DND-41 (cell line): ENCODE measurements at regions not wholly inside any gene's neighbourhood (a gene's known extent, or its start where the extent isn't known, plus 50 kb on each side); places are given as distances from the start of the nearest gene placed in this dataset.

Experiments used
- ATAC-seq: fragments of 200-7000 bp; cut with Tn5 transposase; 3 replicates; pipeline ENCODE4 v1.9.1; 2021; ENCODE audit warnings: low read depth; ENCODE audit not compliant: insufficient read depth
- DNase-seq: peaks from one replicate; pipeline ENCODE4 v3.0.0-alpha.2; 2020
- H2AFZ ChIP-seq: 2 replicates; pipeline ENCODE4 v1.6.0; 2012; ENCODE audit warnings: low read depth, low read length
- H3K27ac ChIP-seq: 2 replicates; pipeline ENCODE4 v1.5.1; 2012; ENCODE audit warnings: low read length, inconsistent platforms
- H3K27me3 ChIP-seq: fragments of 200-600 bp; sonication (generic); 2 replicates; pipeline ENCODE4 v1.6.0; 2012; ENCODE audit warnings: low read length, mild to moderate bottlenecking, inconsistent platforms; ENCODE audit not compliant: insufficient read depth, poor library complexity
- H3K36me3 ChIP-seq: 2 replicates; pipeline ENCODE4 v1.5.1; 2012; ENCODE audit warnings: low read length, inconsistent platforms; ENCODE audit not compliant: insufficient read depth
- H3K4me1 ChIP-seq: 2 replicates; pipeline ENCODE4 v1.5.1; 2012; ENCODE audit warnings: mild to moderate bottlenecking, low read length; ENCODE audit not compliant: insufficient read depth
- H3K4me2 ChIP-seq: 2 replicates; pipeline ENCODE4 v1.6.0; 2012; ENCODE audit warnings: mild to moderate bottlenecking, moderate library complexity, low read length, inconsistent platforms; ENCODE audit not compliant: insufficient read depth
- H3K4me3 ChIP-seq, 2 experiments: fragments of 200-600 bp in 1 of 2; shearing (Covaris generic) in 1 of 2; 2 replicates each; pipeline ENCODE4 v1.5.1; 2012 to 2016; ENCODE audit warnings: inconsistent platforms in 2 of 2, low read length in 2 of 2, mild to moderate bottlenecking in 2 of 2, low read depth in 1 of 2, moderate library complexity in 1 of 2
- H3K79me2 ChIP-seq: 2 replicates; pipeline ENCODE4 v1.6.0; 2012; ENCODE audit warnings: low read length, inconsistent platforms; ENCODE audit not compliant: insufficient read depth
- H3K9ac ChIP-seq: 2 replicates; pipeline ENCODE4 v1.6.0; 2012; ENCODE audit warnings: low read depth, mild to moderate bottlenecking, inconsistent platforms, low read length, moderate library complexity
- H3K9me3 ChIP-seq: 2 replicates; pipeline ENCODE4 v1.5.1; 2012; ENCODE audit warnings: low read length, moderate library complexity, mild to moderate bottlenecking, inconsistent platforms; ENCODE audit not compliant: insufficient read depth, severe bottlenecking
- H4K20me1 ChIP-seq: 2 replicates; pipeline ENCODE4 v1.6.0; 2012; ENCODE audit warnings: low read length; ENCODE audit not compliant: insufficient read depth
- CTCF ChIP-seq: IDR thresholded peaks from 2 replicates; pipeline ENCODE4 v1.5.1; 2012; ENCODE audit warnings: borderline replicate concordance, low read length, moderate library complexity, mild to moderate bottlenecking; ENCODE audit not compliant: poor library complexity, severe bottlenecking; ENCODE audit errors: extremely low read depth
- EZH2 ChIP-seq: IDR thresholded peaks from 3 replicates; pipeline ENCODE4 v1.6.1; 2012; ENCODE audit warnings: borderline replicate concordance, low read depth, mild to moderate bottlenecking, moderate library complexity, low read length, inconsistent platforms; ENCODE audit not compliant: severe bottlenecking

DNA sequence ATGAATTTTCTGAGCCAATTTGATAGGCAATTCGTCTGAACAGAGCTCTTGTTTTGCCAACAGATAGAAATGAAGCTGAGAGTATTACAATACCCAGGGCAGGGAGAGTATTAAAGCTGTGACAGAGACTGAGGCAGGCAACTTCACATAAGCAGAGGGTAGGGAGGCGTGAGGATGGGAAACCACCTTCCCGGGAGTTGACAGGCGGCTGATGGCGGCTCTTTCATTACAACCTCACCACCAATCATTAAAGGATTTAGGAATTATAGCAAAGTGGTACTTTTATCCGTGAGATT is 73.3 kb downstream of the CD83 start:
- no peak overlapping the region for H3K4me2 ChIP-seq
- no peak overlapping the region for H3K9ac ChIP-seq
- no peaks in the 10 kb centered on the region for H3K4me1 ChIP-seq
- no peak overlapping the region for H3K4me3 ChIP-seq
- no peaks in the 10 kb centered on the region for H3K36me3 ChIP-seq
- H3K27me3 ChIP-seq: no peaks in the 10 kb centered on the region
- no peaks in the 10 kb centered on the region for H3K9me3 ChIP-seq
- H4K20me1 ChIP-seq: no peaks in the 10 kb centered on the region
- no peaks in the 10 kb centered on the region for H3K79me2 ChIP-seq
- H3K27ac ChIP-seq: no peak overlapping the region
- ATAC-seq (no peak), DNase-seq (no peak)
- no peak for TF ChIP-seq CTCF
- no peak for TF ChIP-seq EZH2
- H2AFZ ChIP-seq: no peak overlapping the region

- H3K36me3 ChIP-seq: no peaks in the 10 kb centered on the region
- H3K4me2 ChIP-seq: no peak overlapping the region
- TF ChIP-seq EZH2 (no peak), CTCF (no peak)
- H3K9me3 ChIP-seq: no peaks in the 10 kb centered on the region
- H3K4me3 ChIP-seq: no peak overlapping the region
- no peak overlapping the region for H3K27ac ChIP-seq
- H3K27me3 ChIP-seq: no peaks in the 10 kb centered on the region
- H4K20me1 ChIP-seq: no peaks in the 10 kb centered on the region
- ATAC-seq: no peak
- H3K9ac ChIP-seq: no peak overlapping the region
- DNase-seq: no peak
- no peak overlapping the region for H2AFZ ChIP-seq
- H3K79me2 ChIP-seq: no peaks in the 10 kb centered on the region
- no peaks in the 10 kb centered on the region for H3K4me1 ChIP-seq
Observed at GRCh38 chr6:14191761-14192160, 74.2 kb downstream of the CD83 start.

GRCh38 chr6:14192216-14192788 is 74.7 kb downstream of the CD83 start:
- H3K9me3 ChIP-seq: no peaks in the 10 kb centered on the region
- TF ChIP-seq EZH2 (no peak), CTCF (no peak)
- H4K20me1 ChIP-seq: no peaks in the 10 kb centered on the region
- H3K27me3 ChIP-seq: no peaks in the 10 kb centered on the region
- no peak overlapping the region for H2AFZ ChIP-seq
- H3K79me2 ChIP-seq: no peaks in the 10 kb centered on the region
- H3K27ac ChIP-seq: no peak overlapping the region
- H3K36me3 ChIP-seq: no peaks in the 10 kb centered on the region
- no peak overlapping the region for H3K4me3 ChIP-seq
- no peak for ATAC-seq
- H3K4me1 ChIP-seq: no peaks in the 10 kb centered on the region
- DNase-seq: no peak
- H3K4me2 ChIP-seq: no peak overlapping the region
- no peak overlapping the region for H3K9ac ChIP-seq

DNA sequence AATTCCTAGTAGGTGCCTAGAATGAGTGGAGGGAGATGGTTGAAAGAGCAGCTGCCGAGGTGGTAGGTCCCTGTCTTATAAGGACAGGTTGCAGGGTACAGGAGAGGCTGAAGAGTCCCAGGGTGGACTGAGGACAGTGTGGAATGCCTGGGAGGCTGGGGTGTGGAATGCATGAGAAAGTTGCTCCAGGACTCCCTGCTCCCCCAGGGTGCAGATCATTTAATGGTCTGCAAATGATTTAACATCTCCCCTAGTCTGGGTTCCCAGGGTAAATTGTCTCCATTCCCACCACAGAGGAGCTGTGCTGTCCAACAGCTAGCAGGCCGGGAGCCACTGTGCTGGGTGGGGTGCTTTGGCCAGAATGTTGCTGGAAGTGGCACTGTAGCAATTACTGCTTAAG is 76.0 kb downstream of the CD83 start:
- Histone ChIP-seq H3K79me2 (no peaks in the 10 kb centered on the region), H2AFZ (no peak overlapping the region), H4K20me1 (no peaks in the 10 kb centered on the region), H3K9ac (no peak overlapping the region), H3K27ac (no peak overlapping the region), H3K4me2 (no peak overlapping the region), H3K4me1 (no peaks in the 10 kb centered on the region), H3K9me3 (no peaks in the 10 kb centered on the region), H3K4me3 (no peak overlapping the region), H3K27me3 (no peaks in the 10 kb centered on the region), H3K36me3 (no peaks in the 10 kb centered on the region)
- no peak for TF ChIP-seq EZH2
- TF ChIP-seq CTCF: no peak
- ATAC-seq (no peak), DNase-seq (no peak)
